Breast epithelium (tissue), 4 donors: ENCODE measurements at regions not wholly inside any gene's neighbourhood (a gene's known extent, or its start where the extent isn't known, plus 50 kb on each side); places are given as distances from the start of the nearest gene placed in this dataset.

Experiments
- DNase-seq, 2 donors: peaks; one replicate each; pipeline ENCODE4 v3.0.0-alpha.2; 2019; ENCODE audit warnings: low spot score in 2 of 2
- H3K27ac ChIP-seq, 2 donors: fragments of 200-600 bp; sonication (generic) in 1 of 2; one replicate each; pipeline ENCODE4 v1.5.1; 2016 to 2019; ENCODE audit warnings: mild to moderate bottlenecking in 1 of 2
- H3K27me3 ChIP-seq, 2 donors: fragments of 200-600 bp; sonication (generic) in 1 of 2; one replicate each; pipeline versions ENCODE4 v1.5.1 to v1.6.0; 2017 to 2019; ENCODE audit warnings: control low read depth in 1 of 2, mild to moderate bottlenecking in 1 of 2
- H3K36me3 ChIP-seq: fragments of 200-600 bp; one replicate; pipeline ENCODE4 v1.5.1; 2019
- H3K4me1 ChIP-seq, 2 donors: fragments of 200-600 bp; sonication (generic); one replicate each; pipeline ENCODE4 v1.5.1; 2016 to 2019; ENCODE audit warnings: control low read depth in 1 of 2
- H3K4me3 ChIP-seq, 3 donors: fragments of 200-600 bp; sonication (generic); 1 replicate in 2 of 3; 2 replicates in 1 of 3; pipeline ENCODE4 v1.5.1; 2016 to 2019; ENCODE audit warnings: mild to moderate bottlenecking in 3 of 3, moderate library complexity in 2 of 3
- H3K9me3 ChIP-seq, 2 donors: fragments of 200-600 bp; sonication (generic) in 1 of 2; one replicate each; pipeline ENCODE4 v1.5.1; 2016 to 2019; ENCODE audit warnings: control low read depth in 1 of 2
- CTCF ChIP-seq, 3 donors: fragments of 450-650 bp; IDR thresholded peaks; one replicate each; pipeline ENCODE4 v1.5.1; 2016 to 2017; ENCODE audit warnings: antibody characterized with exemption in 3 of 3, mild to moderate bottlenecking in 3 of 3, moderate library complexity in 3 of 3
- POLR2A ChIP-seq: fragments of 450-650 bp; IDR thresholded peaks from one replicate; pipeline ENCODE4 v1.6.1; 2016; ENCODE audit warnings: antibody characterized with exemption, mild to moderate bottlenecking, moderate library complexity
- POLR2AphosphoS5 ChIP-seq, 3 donors: sonication (generic); formaldehyde crosslinking; IDR thresholded peaks; one replicate each; pipeline ENCODE4 v1.6.1; 2017; ENCODE audit warnings: antibody characterized with exemption in 3 of 3
- intact Hi-C: fragments of 100-400 bp; cut with DNase I; formaldehyde crosslinking; loops from one replicate; pipeline ENCODE4 v1.15.1; 2023; ENCODE audit warnings: low total_unique reads

- no peak overlapping the region for H3K27ac ChIP-seq
- intact Hi-C loops = no loop called here
These were observed 475.0 kb downstream of the GABRG1 start for GRCh38 chr4:45648846-45649245.

DNA sequence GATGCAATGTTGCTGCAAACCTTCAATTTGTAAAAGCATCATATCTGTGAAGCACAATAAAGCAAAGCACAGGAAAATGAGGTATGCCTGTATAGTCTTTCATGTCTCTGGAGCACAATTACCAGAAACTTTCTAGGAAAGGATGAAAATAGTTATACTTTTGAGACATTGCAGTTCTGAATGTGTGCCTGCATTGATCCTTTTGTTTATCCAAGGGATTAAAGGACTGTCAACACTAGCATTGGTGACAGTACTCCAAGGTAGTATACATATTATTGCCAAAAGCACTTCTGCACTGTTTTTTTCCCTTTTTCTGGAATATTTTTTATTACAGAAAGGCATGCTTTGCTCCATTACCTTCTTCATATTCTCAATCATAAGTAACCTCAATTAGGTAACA is 476.0 kb downstream of the GABRG1 start:
- Histone ChIP-seq H3K4me3 (no peak overlapping the region), H3K27ac (no peak overlapping the region), H3K9me3 (no peaks in the 10 kb centered on the region), H3K4me1 (no peaks in the 10 kb centered on the region), H3K27me3 (no peaks in the 10 kb centered on the region), H3K36me3 (no peaks in the 10 kb centered on the region)
- TF ChIP-seq CTCF (IDR thresholded peaks at IDR 0.05) (no peak), POLR2A (no peak), POLR2AphosphoS5 (IDR thresholded peaks at IDR 0.05) (no peak)
- intact Hi-C loops = no loop called here
- DNase-seq = no peak

More at GRCh38 chr4:45648846-45649245, 475.0 kb downstream of the GABRG1 start:
- DNase-seq = no peak
- Histone ChIP-seq H3K4me1 (no peaks in the 10 kb centered on the region), H3K4me3 (no peak overlapping the region), H3K27me3 (no peaks in the 10 kb centered on the region), H3K36me3 (no peaks in the 10 kb centered on the region), H3K9me3 (no peaks in the 10 kb centered on the region)
- TF ChIP-seq CTCF (IDR thresholded peaks at IDR 0.05) = no peak
- TF ChIP-seq POLR2AphosphoS5 (IDR thresholded peaks at IDR 0.05) = no peak
- TF ChIP-seq POLR2A = no peak

- no peak for DNase-seq
- Histone ChIP-seq H3K9me3 (no peaks in the 10 kb centered on the region), H3K4me3 (no peak overlapping the region), H3K27ac (no peak overlapping the region), H3K4me1 (no peaks in the 10 kb centered on the region), H3K27me3 (no peaks in the 10 kb centered on the region), H3K36me3 (no peaks in the 10 kb centered on the region)
- intact Hi-C loops = no loop called here
- TF ChIP-seq POLR2A = no peak
- TF ChIP-seq CTCF (IDR thresholded peaks at IDR 0.05) = no peak
- TF ChIP-seq POLR2AphosphoS5 (IDR thresholded peaks at IDR 0.05) = no peak
These were observed 476.8 kb downstream of the GABRG1 start for GRCh38 chr4:45646885-45647590.

- Histone ChIP-seq H3K9me3 (no peaks in the 10 kb centered on the region), H3K4me1 (no peaks in the 10 kb centered on the region), H3K27me3 (no peaks in the 10 kb centered on the region), H3K4me3 (no peak overlapping the region), H3K36me3 (no peaks in the 10 kb centered on the region), H3K27ac (no peak overlapping the region)
- DNase-seq = no peak
- TF ChIP-seq CTCF (IDR thresholded peaks at IDR 0.05) = no peak
- TF ChIP-seq POLR2AphosphoS5 (IDR thresholded peaks at IDR 0.05) = no peak
- no peak for TF ChIP-seq POLR2A
- intact Hi-C loops = no loop called here
These were observed 483.6 kb downstream of the GABRG1 start for GRCh38 chr4:45640281-45640680.

- no peak overlapping the region for H3K27ac ChIP-seq
- H3K9me3 ChIP-seq = no peaks in the 10 kb centered on the region
- no peaks in the 10 kb centered on the region for H3K4me1 ChIP-seq
- intact Hi-C loops = no loop called here
- no peak for DNase-seq
- H3K36me3 ChIP-seq = no peaks in the 10 kb centered on the region
- TF ChIP-seq POLR2AphosphoS5 (IDR thresholded peaks at IDR 0.05) = no peak
- no peak for TF ChIP-seq POLR2A
- TF ChIP-seq CTCF (IDR thresholded peaks at IDR 0.05) = no peak
- no peaks in the 10 kb centered on the region for H3K27me3 ChIP-seq
- H3K4me3 ChIP-seq = no peak overlapping the region
These were observed 485.2 kb downstream of the GABRG1 start for GRCh38 chr4:45638641-45639040.
